ENCODE measurements at regions not wholly inside any gene's neighbourhood (a gene's known extent, or its start where the extent isn't known, plus 50 kb on each side); places are given as distances from the start of the nearest gene placed in this dataset.

DNA sequence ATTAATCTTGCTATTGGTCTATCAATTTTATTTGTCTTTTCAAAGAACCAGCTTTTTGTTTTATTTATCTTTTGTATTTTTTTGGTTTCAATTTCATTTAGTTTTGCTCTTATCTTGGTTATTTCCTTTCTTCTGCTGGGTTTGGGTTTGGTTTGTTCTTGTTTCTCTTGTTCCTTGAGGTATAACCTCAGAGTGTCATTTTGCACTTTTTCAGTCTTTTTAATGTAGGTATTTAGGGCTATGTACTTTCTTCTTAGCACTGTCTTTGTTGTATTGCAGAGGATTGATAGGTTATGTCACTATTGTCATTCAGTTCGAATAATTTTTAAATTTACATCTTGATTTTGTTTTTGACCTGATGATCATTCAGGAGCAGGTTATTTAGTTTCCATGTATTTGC lies 92.7 kb upstream of the DCD start:
- TF ChIP-seq POLR2AphosphoS5 (IDR thresholded peaks at IDR 0.05; ENCODE audit: borderline replicate concordance, low read depth, low read length): no peak
- no peak for TF ChIP-seq EZH2 (IDR thresholded peaks at IDR 0.05)
- TF ChIP-seq FOXP2 (optimal IDR thresholded peaks at IDR 0.05; ENCODE audit: control extremely low read depth, extremely low read length, insufficient read depth): no peak

All from SK-N-MC (cell line).